ENCODE measurements at regions not wholly inside any gene's neighbourhood (a gene's known extent, or its start where the extent isn't known, plus 50 kb on each side); places are given as distances from the start of the nearest gene placed in this dataset.
"Not testable (repeated sequence)": the region's sequence is repeated elsewhere in the genome, so short reads cannot be mapped to it uniquely, and the experiment has no call there.

DNA sequence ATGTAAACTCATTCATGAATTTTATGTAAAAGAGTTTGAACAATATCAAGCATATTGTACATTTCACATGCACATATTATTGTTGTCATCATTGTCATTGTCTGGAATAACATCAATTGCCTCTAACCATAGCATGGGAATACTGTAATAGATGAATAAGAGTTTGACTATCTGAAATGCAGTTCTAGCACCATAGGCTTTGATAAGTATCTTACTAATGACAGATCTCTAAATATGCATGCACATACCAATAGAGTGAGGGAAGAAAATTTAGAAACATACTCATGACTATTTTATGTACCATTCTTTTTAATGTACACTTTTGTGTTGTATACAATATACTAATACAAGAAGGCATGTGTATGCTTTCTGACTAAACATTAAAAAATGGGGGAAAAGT is 161.6 kb upstream of the SPRY1 start:
- no peak overlapping the region for H3K27ac Mint-ChIP-seq

DNA sequence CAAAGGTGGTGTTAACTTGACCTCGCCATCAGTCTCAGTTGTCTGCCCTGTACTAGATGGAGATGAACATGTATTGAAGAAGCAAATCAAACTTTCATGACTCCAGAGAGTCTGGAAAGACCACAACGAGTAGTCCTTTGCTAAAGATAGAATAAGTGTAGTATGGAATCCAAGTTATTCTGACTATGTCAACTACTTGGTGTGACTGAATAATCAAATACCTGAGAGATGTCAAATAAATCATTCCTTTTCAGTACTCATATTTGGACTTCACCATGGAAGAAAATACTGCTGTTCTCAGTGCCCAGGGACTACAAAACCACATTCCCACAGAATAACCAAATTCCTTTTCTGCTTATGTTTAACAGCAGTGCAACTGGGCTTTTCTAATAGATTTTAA is 161.2 kb upstream of the SPRY1 start:
- H3K9me3 Mint-ChIP-seq = no peaks in the 10 kb centered on the region
- H3K36me3 Mint-ChIP-seq = peaks cover 34% of the 10 kb centered on the region
- no peak overlapping the region for H3K4me3 Mint-ChIP-seq
- no peaks in the 10 kb centered on the region for H3K4me1 Mint-ChIP-seq
- H3K27ac Mint-ChIP-seq = no peak overlapping the region
- no peaks in the 10 kb centered on the region for H3K27me3 Mint-ChIP-seq

More for the DNA sequence above, 161.6 kb upstream of the SPRY1 start:
- no peaks in the 10 kb centered on the region for H3K4me1 Mint-ChIP-seq
- H3K27me3 Mint-ChIP-seq = no peaks in the 10 kb centered on the region
- H3K36me3 Mint-ChIP-seq = peaks cover 32% of the 10 kb centered on the region
- no peaks in the 10 kb centered on the region for H3K9me3 Mint-ChIP-seq
- no peak overlapping the region for H3K4me3 Mint-ChIP-seq

DNA sequence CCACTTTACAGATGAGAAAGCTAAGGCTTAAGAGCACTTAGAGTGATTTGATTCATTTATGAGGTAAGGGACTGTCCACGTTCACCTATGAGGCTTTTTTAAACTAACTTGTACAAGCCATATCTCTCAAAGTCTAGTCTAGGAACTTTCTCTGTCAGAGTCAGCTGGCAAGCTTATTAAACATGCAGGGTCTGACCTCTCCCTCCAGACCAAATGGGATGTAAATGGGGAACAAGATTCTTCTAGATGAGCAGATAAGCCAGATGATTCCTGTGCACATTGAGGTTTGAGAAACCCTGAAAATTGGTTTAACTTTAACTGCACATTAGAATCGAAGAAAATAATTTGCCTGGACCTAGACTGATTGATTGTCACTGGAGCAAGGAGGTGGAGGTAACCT is 160.0 kb upstream of the SPRY1 start:
- Mint-ChIP-seq H3K9me3 (no peaks in the 10 kb centered on the region), H3K4me3 (no peak overlapping the region), H3K36me3 (peaks cover 32% of the 10 kb centered on the region), H3K27ac (no peak overlapping the region), H3K27me3 (no peaks in the 10 kb centered on the region), H3K4me1 (no peaks in the 10 kb centered on the region)

DNA sequence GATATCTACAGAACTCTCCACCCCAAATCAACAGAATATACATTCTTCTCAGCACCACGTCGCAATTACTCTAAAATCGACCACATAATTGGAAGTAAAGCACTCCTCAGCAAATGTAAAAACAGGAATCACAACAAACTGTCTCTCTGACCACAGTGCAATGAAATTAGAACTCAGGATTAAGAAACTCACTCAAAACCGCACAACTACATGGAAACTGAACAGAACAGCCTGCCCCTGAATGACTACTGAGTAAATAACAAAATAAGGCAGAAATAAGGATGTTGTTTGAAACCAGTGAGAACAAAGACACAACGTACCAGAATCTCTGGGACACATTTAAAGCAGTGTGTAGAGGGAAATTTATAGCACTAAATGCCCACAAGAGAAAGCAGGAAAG is 156.3 kb upstream of the SPRY1 start:
- H3K36me3 Mint-ChIP-seq = peaks cover 18% of the 10 kb centered on the region
- H3K4me1 Mint-ChIP-seq, H3K9me3 Mint-ChIP-seq, H3K27me3 Mint-ChIP-seq, H3K27ac Mint-ChIP-seq, H3K4me3 Mint-ChIP-seq: not testable (repeated sequence)

GRCh38 chr4:123243220-123243619 is 153.4 kb upstream of the SPRY1 start:
- not testable (repeated sequence) for H3K9me3 Mint-ChIP-seq, H3K4me3 Mint-ChIP-seq, H3K27ac Mint-ChIP-seq, H3K27me3 Mint-ChIP-seq, H3K4me1 Mint-ChIP-seq
- H3K36me3 Mint-ChIP-seq = peaks cover 13% of the 10 kb centered on the region

- Mint-ChIP-seq H3K27ac (no peak overlapping the region), H3K9me3 (no peaks in the 10 kb centered on the region), H3K4me3 (no peak overlapping the region)
Measured at GRCh38 chr4:123244137-123244536, 152.5 kb upstream of the SPRY1 start.

GRCh38 chr4:123246085-123246484 is 150.5 kb upstream of the SPRY1 start:
- no peak overlapping the region for H3K4me3 Mint-ChIP-seq
- no peaks in the 10 kb centered on the region for H3K27me3 Mint-ChIP-seq
- H3K9me3 Mint-ChIP-seq = no peaks in the 10 kb centered on the region
- H3K27ac Mint-ChIP-seq = no peak overlapping the region
- H3K36me3 Mint-ChIP-seq = peaks cover 9% of the 10 kb centered on the region
- no peaks in the 10 kb centered on the region for H3K4me1 Mint-ChIP-seq

More at GRCh38 chr4:123244137-123244536, 152.5 kb upstream of the SPRY1 start:
- Mint-ChIP-seq H3K4me1 (no peaks in the 10 kb centered on the region), H3K27me3 (no peaks in the 10 kb centered on the region), H3K36me3 (peaks cover 12% of the 10 kb centered on the region)

- H3K4me3 Mint-ChIP-seq = no peak overlapping the region
- no peaks in the 10 kb centered on the region for H3K4me1 Mint-ChIP-seq
- H3K9me3 Mint-ChIP-seq = no peaks in the 10 kb centered on the region
- H3K36me3 Mint-ChIP-seq = peaks cover 5% of the 10 kb centered on the region
- no peak overlapping the region for H3K27ac Mint-ChIP-seq
- H3K27me3 Mint-ChIP-seq = no peaks in the 10 kb centered on the region
Measured at GRCh38 chr4:123248085-123248659, 148.4 kb upstream of the SPRY1 start.

GRCh38 chr4:123249821-123250220 is 146.8 kb upstream of the SPRY1 start:
- H3K4me1 Mint-ChIP-seq = no peaks in the 10 kb centered on the region
- no peak overlapping the region for H3K4me3 Mint-ChIP-seq
- H3K27ac Mint-ChIP-seq = no peak overlapping the region
- H3K36me3 Mint-ChIP-seq = peaks cover 5% of the 10 kb centered on the region
- H3K27me3 Mint-ChIP-seq = no peaks in the 10 kb centered on the region
- H3K9me3 Mint-ChIP-seq = no peaks in the 10 kb centered on the region

- H3K4me1 Mint-ChIP-seq = no peaks in the 10 kb centered on the region
- peaks cover 6% of the 10 kb centered on the region for H3K36me3 Mint-ChIP-seq
- no peak overlapping the region for H3K4me3 Mint-ChIP-seq
- H3K27me3 Mint-ChIP-seq = no peaks in the 10 kb centered on the region
- H3K27ac Mint-ChIP-seq = no peak overlapping the region
- no peaks in the 10 kb centered on the region for H3K9me3 Mint-ChIP-seq
Measured at GRCh38 chr4:123250843-123251242, 145.8 kb upstream of the SPRY1 start.

- Mint-ChIP-seq H3K4me3 (no peak overlapping the region), H3K27ac (no peak overlapping the region), H3K36me3 (peaks cover 33% of the 10 kb centered on the region)
Measured at GRCh38 chr4:123255971-123256370, 140.6 kb upstream of the SPRY1 start.

DNA sequence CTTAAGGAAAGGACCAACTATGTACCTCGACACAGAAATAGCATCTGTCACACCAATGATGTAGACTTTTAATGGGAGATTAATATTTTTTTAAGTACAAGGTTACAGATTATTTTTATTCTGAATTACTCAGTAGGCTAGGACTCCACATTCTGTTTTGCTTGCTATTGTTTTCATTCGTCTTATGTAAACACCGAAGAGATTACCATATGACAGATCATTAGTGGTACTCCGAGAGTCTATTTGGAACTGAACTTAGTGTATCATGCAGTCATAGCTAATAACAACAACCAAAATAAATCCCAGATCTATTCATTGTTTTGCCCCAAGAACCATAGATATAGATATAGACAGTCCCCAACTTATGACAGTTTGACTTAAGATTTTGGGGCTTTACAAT is 139.7 kb upstream of the SPRY1 start:
- peaks cover 35% of the 10 kb centered on the region for H3K36me3 Mint-ChIP-seq
- H3K4me1 Mint-ChIP-seq = no peaks in the 10 kb centered on the region
- H3K27me3 Mint-ChIP-seq = no peaks in the 10 kb centered on the region
- no peak overlapping the region for H3K4me3 Mint-ChIP-seq
- no peak overlapping the region for H3K27ac Mint-ChIP-seq
- H3K9me3 Mint-ChIP-seq = no peaks in the 10 kb centered on the region

More at GRCh38 chr4:123255971-123256370, 140.6 kb upstream of the SPRY1 start:
- H3K9me3 Mint-ChIP-seq = no peaks in the 10 kb centered on the region
- no peaks in the 10 kb centered on the region for H3K27me3 Mint-ChIP-seq
- H3K4me1 Mint-ChIP-seq = no peaks in the 10 kb centered on the region

GRCh38 chr4:123257591-123257990 is 139.0 kb upstream of the SPRY1 start:
- H3K27me3 Mint-ChIP-seq = no peaks in the 10 kb centered on the region
- H3K27ac Mint-ChIP-seq = no peak overlapping the region
- no peak overlapping the region for H3K4me3 Mint-ChIP-seq
- H3K9me3 Mint-ChIP-seq = no peaks in the 10 kb centered on the region
- H3K4me1 Mint-ChIP-seq = no peaks in the 10 kb centered on the region
- H3K36me3 Mint-ChIP-seq = peaks cover 39% of the 10 kb centered on the region

- no peak overlapping the region for H3K27ac Mint-ChIP-seq
- H3K9me3 Mint-ChIP-seq = peaks cover 5% of the 10 kb centered on the region
- H3K4me1 Mint-ChIP-seq = no peaks in the 10 kb centered on the region
- H3K27me3 Mint-ChIP-seq = no peaks in the 10 kb centered on the region
- H3K36me3 Mint-ChIP-seq = peaks cover 53% of the 10 kb centered on the region
- no peak overlapping the region for H3K4me3 Mint-ChIP-seq
Measured at GRCh38 chr4:123259676-123260646, 136.6 kb upstream of the SPRY1 start.

GRCh38 chr4:123260653-123261052 is 135.9 kb upstream of the SPRY1 start:
- no peaks in the 10 kb centered on the region for H3K27me3 Mint-ChIP-seq
- H3K4me3 Mint-ChIP-seq = no peak overlapping the region
- H3K27ac Mint-ChIP-seq = no peak overlapping the region
- H3K36me3 Mint-ChIP-seq = peaks cover 53% of the 10 kb centered on the region
- no peaks in the 10 kb centered on the region for H3K4me1 Mint-ChIP-seq
- peaks cover 5% of the 10 kb centered on the region for H3K9me3 Mint-ChIP-seq

DNA sequence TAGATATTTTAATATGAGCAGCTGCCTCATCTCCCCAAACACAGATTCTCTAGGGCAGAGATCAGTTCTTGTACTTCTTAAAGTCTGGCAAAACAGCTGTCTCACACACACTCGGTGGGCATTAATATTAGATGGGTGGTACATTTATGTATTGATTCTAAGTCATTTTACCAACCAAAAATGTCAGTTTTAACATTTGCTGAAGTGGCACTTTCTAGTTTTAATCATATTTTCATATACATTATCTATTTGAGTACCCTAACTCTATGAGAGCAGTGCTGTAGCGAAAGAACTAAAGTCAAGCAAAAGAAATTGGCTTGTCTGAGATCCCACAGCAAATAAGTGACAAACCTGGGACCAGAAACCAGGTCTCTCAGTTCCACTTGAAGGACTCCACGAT is 134.5 kb upstream of the SPRY1 start:
- Mint-ChIP-seq H3K9me3 (peaks cover 5% of the 10 kb centered on the region), H3K27me3 (no peaks in the 10 kb centered on the region), H3K4me3 (no peak overlapping the region), H3K36me3 (peaks cover 42% of the 10 kb centered on the region), H3K27ac (no peak overlapping the region), H3K4me1 (no peaks in the 10 kb centered on the region)

Data from activated naive CD4-positive, alpha-beta T cell treated with anti-CD3 and anti-CD28 coated beads, Interleukin-2, amount 50 U/mL, for 24 hours (primary cell).